Kasumi-1 (cell line): ENCODE measurements at regions not wholly inside any gene's neighbourhood (a gene's known extent, or its start where the extent isn't known, plus 50 kb on each side); places are given as distances from the start of the nearest gene placed in this dataset.
"Not testable (repeated sequence)": the region's sequence is repeated elsewhere in the genome, so short reads cannot be mapped to it uniquely, and the experiment has no call there.

Source experiments
- DNase-seq, 2 experiments: peaks; one replicate each; lab custom pipeline; 2025; lab: John Stamatoyannopoulos, UW

DNA sequence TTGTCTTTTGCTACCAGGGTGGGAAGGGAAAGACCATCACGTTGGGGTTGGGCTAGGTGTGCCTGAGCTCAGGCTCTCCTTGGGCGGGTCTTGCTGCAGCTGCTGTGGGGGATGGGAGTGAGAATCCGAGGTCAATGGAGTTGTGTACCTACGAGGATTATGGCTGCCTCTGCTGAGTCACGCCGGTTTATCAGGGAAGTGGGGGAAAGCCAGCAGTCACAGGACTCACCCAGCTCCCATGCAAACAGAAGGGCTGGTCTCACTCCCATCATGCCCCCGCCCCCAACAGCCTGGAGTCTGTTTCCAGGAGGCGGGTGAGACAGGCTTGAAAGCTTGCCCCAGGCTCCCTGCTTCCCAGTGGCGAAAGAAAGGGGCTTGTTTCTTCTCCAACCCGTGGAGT lies 1259.0 kb upstream of the GOT2 start:
- no peak for DNase-seq

DNA sequence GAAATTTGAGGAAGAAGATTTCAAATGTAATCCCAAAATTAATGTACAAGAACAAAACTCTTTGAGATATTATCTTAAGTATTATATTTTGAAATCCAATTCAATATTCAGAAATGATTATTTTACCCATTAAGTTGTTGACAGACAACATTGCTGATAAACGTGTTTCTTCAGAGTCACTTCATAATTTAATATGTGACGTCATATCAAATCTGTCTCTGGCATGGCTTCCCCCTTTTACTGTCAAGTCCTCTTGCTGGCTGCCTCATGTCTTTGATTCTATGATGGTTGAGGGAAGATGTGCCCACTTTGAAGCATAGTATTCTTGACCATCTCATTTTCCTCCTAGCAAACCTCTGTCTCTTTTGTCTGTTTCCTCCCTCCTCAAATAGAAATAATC lies 1257.1 kb upstream of the GOT2 start:
- DNase-seq: no peak

DNA sequence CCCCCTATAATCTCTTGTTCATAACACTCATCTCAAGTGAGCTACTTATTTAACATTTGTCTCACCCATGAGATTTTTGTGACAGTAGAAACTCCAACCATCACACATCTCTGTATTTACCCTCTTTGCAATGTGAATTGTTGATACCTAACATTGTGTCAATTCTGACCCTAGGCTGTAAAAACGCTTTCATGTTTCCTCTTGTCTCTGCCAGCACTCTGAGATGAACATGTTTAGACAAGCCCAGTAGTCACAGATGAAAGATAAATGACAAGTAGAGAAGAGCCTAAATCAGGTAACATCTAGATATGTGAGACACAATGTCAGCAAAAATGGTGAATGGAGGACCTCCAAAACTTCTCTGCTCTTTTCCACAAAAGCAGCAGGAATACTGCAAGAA lies 1254.5 kb upstream of the GOT2 start:
- DNase-seq: no peak

DNA sequence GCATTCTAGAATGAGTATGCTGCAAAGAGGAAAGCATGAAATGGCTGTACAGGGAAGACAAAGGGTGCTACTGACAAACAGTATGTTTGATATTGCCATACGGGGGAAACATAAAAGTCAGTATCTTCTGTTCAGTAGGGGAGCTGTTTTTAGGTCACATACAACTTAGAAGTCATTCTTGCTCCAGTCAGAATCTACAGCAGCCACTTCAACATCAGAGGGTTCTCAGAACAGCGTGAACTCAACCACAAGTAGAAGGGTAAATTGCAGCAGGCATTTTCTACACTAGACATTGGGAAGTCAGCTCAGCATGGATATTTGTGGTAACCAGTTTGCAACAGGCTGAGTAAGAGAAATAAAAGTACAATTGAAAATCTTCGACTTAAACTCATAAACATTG lies 1241.8 kb upstream of the GOT2 start:
- DNase-seq: no peak

DNA sequence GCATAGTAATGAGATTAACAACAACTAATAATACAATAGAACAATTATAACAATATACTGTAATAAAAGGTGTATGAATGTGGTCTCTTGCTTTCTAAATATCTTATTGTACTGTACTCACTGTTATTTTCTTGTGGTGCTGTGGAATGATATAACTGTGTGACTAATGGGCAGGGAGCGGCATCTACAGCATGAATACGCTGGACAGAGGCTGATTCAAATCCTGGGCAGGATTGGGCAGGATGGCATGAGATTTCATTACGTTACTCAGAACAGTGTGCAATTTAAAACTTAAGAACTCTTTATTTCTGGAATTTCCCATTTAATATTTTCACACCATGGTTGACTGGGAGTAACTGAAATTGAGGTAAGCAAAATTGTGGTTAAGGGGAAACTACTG lies 1239.8 kb upstream of the GOT2 start:
- DNase-seq: no peak

DNA sequence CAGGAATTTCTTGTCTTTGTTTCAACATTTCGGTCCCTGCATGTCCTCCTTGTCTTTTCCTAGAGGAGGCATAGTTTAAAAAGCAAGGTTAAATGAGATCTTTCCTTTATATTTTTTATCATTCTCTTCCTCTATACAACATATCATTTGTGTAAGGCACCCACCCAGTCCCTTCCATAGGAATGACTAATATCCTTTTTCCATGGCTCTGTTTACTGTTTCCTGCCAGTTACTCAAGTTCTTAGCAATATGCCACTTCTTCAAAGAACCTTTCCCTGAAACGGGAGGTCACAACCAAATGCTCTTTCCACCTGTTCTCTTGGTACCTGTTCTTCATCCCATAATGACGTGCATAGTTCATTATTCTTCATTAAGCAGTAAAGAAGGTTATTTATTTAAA lies 1237.1 kb upstream of the GOT2 start:
- no peak for DNase-seq

DNA sequence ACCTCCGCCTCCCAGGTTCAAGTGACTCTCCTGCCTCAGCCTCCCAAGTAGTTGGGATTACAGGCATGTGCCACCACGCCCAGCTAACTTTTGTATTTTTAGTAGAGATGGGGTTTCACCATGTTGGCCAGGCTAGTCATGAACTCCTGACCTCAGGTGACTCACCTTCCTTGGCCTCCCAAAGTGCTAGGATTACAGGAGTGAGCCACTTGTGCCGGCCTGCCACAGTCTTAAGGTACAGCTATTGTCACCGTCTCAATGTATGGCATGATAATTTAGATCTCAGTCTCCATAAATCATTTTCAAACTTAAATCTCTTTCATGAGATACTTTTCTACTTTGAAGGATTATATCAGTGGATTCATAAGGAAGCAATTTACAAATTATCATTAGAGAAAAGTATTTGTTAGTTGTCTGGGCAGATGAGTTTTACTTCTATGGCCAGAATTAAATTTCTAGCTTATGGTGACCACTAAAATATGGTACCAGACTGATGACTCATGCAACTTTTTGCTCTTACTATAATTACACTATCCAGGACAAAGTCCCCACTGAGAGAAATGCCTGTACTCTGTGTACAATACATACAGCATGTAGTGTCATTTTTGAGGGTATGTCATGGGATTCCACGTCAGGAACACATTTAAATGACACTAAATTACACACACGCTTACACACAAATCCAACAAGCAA lies 1230.3 kb upstream of the GOT2 start:
- no peak for DNase-seq

DNA sequence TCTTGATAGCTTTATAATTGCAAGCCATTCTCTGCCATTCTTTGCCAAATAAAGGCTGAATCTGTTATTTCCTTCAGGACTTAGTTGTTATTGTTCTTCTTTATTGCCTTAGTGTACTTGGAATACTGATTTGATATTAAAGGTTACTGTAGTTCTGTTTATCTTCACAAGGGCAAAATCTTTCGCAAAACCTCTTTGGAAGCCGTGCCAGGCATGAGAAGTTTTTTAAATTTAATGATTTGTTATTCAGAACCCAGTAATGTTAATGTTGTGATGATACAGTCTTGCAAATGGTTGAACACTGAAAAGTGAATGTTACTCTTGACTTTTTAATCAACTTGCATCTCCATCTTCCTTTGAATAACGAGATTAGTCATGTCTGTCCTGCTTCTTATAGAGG lies 1225.2 kb upstream of the GOT2 start:
- DNase-seq: no peak

DNA sequence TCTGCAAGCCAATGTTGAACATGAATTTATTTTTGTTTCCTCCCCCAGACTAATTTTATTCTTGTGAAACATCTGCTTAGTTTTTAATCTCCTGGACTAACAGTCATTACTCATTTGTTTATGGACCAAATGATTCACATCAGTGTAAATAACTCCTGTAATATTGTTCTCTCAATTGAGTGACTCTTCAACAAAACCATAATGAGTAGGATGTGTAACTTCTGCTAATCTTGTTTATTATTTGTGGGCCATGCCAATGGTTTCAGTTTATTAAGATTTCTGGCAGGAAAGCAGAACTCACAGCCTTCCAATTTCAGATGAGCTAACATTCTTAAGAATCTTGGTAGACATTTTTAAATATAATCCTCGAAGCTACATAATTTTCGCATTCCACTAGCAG lies 1216.3 kb upstream of the GOT2 start:
- DNase-seq: no peak

DNA sequence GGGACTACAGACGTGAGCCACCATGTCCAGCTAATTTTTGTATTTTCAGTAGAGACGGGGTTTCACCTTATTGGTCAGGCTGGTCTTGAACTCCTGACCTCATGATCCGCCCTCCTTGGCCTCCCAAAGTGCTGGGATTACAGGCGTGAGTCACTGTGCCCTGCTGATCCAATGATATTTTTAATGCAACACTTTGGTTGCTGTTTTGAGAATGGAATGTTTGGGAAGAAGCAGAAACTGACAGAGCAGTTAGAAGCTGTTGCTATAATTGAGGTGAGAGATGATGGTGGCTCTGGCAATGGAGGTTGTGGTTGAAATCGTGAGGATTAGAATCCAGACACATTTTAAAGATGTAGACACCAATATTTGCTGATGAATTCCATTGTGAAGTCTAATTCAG lies 1209.9 kb upstream of the GOT2 start:
- DNase-seq: not testable (repeated sequence)

DNA sequence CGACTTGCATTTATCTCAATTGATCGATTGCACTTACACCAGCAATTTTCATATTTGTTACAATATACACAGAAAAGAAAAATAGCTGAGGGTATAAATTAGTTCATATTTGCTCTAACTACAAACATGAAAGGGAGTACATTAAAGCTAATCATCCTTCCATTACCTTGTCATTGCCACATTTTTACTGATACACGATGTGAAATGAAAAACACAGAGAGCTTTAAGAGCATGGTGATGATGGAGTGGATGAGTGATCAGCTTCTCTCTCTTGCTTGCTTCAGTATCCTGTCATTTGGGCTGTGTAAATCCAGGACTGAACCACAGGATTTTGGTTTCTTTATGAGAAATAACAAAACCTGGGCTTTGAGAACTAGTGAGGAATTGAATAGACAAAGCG lies 1207.5 kb upstream of the GOT2 start:
- DNase-seq: no peak

DNA sequence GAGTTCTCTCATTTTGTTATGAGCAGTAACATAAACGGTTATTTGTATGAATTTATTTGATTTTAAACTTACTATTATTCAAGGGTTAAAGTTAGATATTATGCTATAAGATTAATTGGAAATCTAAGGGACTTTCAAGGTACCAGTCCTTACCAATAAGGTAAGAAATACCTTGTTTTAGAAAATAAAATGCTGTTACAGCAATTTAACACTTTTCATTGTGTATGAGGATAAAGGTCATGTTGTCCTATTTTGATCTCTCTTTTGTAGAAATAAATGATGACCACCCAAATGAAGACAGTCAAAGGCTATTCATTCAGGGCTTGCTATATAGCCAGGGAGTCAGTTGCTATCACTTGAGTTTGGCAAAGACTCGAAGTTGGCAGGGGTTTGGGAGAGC lies 1185.9 kb upstream of the GOT2 start:
- DNase-seq: no peak

DNA sequence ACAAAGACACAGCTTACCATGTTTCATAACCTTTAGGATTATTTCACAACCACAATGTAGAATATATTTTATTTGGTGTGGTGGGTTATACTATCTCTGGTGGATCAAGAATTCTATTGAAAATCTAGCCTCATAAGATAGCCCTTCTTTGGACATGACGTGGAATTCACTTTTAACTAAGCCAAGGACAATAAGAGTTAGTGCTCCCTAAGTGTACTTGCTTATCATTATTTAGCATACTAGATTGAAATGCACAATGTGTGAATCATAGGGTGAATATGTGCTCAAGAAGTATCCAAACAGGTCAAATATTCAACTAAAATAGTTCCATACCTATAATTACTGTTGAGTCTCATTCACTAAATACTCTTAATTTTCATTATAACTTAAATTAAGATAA lies 1179.5 kb upstream of the GOT2 start:
- no peak for DNase-seq

DNA sequence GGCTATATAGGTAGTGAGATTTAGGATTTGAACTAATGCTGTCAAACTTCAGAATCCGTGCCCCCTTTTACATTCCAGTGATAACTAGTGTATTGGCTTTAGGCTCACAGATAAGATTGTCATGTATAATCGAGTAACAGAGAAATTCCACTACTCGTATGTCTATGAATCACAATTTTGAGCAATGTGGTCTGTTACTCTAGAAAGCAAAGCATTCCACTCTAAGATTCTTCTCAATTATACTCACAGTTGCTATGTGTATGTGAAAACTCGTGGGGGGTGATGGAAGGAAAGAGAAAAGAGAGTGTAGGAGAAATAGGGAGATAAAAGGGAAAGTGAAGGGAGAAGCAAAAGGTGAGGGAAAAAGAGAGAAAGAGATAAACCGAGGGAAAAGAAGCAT lies 1175.1 kb upstream of the GOT2 start:
- DNase-seq: no peak

DNA sequence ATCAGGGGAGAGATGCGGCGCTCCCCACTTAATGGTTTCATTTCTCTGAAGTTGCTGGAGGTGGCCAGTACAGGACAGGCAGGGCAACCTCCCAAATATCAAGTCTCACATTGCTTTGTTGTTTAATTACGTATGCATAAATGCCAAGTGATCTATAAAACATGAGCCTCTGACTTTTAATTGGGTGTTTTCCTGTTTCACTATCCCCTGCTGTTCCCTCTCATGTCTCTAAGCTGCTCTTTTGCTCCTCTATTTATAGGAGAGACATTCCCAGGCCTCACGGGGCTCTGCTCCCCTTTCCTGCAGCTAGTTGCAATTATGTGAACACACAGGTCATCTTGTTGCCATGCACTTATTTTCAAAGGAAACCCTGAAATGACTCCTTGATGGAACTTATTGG lies 1173.5 kb upstream of the GOT2 start:
- no peak for DNase-seq

DNA sequence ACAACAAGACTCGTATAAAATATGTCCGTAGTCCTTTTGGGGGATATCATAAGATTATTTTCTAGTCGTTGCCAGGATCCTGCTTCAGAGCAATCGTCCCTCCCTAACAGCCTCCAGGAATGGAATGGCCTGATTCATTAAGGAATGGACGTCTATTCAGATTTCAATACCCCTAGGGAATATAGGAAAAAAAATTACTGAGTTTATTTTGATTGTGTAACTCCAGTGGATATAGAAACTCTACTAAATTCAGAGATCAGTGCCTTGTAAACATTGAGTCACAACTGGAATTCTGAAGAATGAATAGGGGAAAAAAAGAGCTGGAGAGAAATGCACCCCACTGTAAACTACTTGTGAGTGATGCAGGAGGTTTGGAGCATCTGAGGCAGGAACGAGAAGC lies 1171.5 kb upstream of the GOT2 start:
- DNase-seq: no peak

DNA sequence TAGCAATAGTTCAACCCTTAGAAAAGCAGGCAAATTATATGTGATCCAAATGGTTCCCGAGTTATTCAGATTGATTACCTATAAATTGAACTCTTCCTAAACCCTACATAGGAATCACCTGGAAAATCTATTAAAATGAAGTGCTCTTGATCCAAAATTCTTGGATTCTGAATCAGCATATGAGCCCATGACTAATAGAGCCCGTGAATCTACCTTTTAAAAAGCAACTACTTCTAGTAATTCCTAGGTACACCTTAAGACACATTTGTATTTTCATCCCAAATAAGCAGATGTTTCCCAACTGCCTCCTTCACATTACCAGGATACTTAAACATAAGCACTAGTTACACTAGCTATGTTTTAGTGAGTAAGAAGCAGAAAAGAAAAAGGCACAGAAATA lies 1171.0 kb upstream of the GOT2 start:
- DNase-seq: no peak

DNA sequence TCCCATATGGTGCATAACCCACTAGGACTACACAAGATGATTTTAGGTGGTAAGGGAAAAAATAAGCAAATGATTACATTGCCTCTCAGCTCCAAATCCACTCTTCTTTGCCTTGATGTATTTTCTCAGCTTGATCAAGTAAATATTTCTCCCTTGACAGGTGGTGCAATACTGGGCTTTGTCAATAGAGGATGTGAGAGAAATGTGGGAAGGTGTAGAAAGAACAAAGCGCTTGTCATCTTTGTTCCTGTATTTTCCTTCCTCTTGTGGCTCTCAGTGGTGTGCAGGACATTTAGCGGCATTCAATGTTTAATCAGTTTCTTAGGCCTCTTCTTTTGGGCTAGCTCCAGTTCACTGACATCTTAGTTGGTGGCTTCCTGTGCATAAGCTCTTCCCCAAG lies 1165.8 kb upstream of the GOT2 start:
- peak; percentile 51 to 61 for DNase-seq

DNA sequence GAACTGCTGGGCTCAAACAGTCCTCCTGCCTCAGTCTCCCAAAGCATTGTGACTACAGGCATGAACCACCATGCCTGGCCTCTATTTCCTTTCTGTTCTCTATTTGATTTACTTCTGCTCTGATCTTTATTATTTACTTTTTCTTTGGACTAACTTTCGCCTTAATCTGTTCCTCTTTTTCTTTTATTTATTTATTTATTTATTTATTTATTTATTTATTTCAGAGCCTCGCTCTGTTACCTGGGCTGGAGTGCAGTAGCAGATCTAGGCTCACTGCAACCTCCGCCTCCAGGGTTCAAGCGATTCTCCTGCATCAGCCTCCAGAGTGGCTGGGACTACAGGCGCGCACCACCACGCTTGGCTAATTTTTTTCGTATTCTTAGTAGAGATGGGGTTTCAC lies 1158.3 kb upstream of the GOT2 start:
- DNase-seq: no peak

DNA sequence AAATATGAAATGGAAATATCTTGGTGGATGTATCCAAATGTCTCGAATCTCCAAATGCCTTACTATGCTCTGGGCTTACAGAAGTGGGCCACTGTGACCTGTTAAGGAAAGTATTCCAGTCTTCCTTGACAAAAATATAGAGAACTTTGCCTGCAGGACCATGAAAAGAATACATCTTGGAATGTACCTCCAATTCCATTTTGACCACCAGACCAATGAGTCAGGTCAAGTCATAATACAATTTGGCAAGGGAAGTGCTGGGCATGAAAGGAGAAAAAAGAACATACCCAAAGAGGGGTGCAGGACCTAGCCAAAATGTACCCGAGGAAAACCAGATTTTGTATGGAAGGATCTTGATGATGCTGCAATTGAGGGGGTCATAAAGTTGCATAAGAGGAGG lies 1153.7 kb upstream of the GOT2 start:
- DNase-seq: no peak

DNA sequence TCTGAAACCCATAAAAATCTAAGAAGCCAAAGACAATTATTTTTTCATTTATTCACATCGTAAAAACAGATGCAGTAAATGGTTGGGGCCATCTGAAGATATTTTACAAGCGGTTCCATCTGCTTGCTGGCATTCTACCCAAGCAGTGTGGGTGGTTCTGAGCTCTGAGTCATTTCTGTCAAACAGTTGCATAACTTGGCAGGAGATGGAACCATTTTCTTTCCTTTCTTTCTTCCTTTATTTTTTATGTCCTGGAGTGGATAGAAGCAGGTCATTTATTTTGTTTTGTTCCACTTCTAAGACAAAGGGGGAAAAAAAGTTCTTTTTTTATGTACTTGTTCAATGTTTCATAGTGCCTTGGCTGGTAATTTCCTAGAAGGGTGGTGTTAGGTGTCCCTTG lies 1151.9 kb upstream of the GOT2 start:
- peak; percentile 70 to 74 for DNase-seq

DNA sequence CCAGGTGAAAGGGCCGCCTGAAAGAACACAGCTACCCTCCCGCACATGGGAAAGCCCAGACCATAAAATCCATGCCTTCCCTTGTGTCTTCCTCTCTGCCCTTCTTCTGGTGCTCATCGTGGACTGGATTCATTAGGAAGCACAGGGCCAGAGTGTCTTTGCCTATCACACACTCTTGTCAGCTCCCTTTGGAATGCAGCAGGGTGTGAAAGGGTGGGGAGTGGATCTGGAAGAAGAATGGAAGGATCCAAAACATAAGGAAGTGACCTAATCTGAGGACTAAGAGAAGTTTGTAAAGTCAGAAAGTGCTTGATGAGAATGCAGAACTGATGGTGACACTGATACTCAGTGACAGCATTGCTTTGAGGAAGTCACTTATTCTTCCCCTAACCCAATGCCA lies 1147.3 kb upstream of the GOT2 start:
- peak; percentile 27 to 38 for DNase-seq

DNA sequence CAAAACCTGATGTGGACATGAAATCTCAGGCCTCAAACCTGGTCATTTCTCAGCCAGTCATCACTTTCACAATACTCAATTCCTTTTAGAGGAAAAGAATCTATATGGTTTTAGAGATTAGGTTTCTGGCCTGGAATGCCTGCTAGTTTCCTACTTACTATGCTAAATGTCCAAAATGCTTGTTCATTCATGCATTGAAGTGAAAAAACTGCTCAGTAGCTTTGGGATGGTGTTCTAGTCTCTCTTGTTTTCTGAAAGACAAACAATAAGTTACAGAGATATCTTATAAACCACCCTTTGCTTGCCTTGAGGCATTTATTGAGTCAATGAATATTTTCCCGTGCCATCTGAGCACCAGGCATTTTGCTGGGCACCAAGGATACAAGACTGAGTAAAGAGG lies 1146.5 kb upstream of the GOT2 start:
- no peak for DNase-seq

DNA sequence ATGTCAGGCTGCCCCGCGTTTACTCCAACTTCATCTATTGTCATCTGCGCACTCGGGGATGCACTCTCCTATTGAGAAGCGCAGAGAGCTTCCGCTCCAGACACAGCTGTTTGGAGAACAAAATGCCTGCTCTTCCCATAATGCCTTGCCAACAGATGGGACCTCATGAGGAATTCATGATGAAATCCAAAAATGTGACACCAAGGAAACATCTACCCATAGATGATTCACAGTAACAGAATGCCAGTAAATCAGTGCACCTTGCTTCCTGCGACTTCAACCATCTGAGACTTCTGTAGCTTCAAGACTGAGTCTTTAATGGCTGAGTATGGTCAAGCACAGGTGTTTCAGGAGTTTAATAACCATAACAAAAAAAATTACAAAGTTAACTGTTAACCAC lies 1144.9 kb upstream of the GOT2 start:
- no peak for DNase-seq

DNA sequence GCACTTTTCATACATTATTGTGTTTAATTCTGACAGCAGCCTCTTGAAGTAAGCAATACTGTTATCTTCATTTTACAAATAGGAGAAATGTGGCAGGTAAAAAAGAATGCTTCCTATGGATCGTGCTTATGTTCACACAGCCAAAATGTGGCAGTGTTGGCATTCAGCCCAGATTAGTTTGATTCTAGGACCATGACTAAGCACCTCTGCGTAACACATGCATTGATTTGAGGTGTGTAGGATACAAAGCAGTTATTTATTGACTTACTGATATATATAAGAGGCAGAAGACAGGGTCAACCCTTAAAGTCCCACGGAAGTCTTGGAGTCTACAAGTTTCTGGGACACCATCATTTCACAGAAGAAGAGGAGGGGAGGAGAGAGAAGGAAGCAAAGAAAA lies 1144.4 kb upstream of the GOT2 start:
- DNase-seq: no peak
